Upper lobe of left lung (tissue), 6 donors: ENCODE measurements at regions not wholly inside any gene's neighbourhood (a gene's known extent, or its start where the extent isn't known, plus 50 kb on each side); places are given as distances from the start of the nearest gene placed in this dataset.
A peak's percentile ranks its signal among the peaks of the same experiment; 100 is the strongest.

ENCODE experiments used
- ATAC-seq, 2 donors: fragments of 200-7000 bp; cut with Tn5 transposase; one replicate each; pipeline ENCODE4 v1.9.1; 2022; ENCODE audit warnings: mild to moderate bottlenecking in 2 of 2, moderate library complexity in 2 of 2; ENCODE audit not compliant: low FRiP score in 2 of 2
- DNase-seq, 2 donors: peaks; one replicate each; pipeline ENCODE4 v3.0.0-alpha.2; 2019 to 2020
- H3K27ac ChIP-seq, 4 donors: fragments of 200-600 bp; sonication (generic); one replicate each; pipeline ENCODE4 v1.5.1; 2016 to 2019
- H3K27me3 ChIP-seq, 4 donors: fragments of 200-600 bp; sonication (generic); one replicate each; pipeline ENCODE4 v1.5.1; 2017 to 2019
- H3K36me3 ChIP-seq, 4 donors: fragments of 200-600 bp; sonication (generic); one replicate each; pipeline ENCODE4 v1.5.1; 2016 to 2019
- H3K4me1 ChIP-seq, 4 donors: fragments of 200-600 bp; sonication (generic); one replicate each; pipeline ENCODE4 v1.5.1; 2018 to 2019
- H3K4me3 ChIP-seq, 4 donors: fragments of 200-600 bp; sonication (generic); one replicate each; pipeline ENCODE4 v1.5.1; 2017 to 2019; ENCODE audit warnings: mild to moderate bottlenecking in 2 of 4, moderate library complexity in 1 of 4
- H3K9me3 ChIP-seq, 4 donors: fragments of 200-600 bp; sonication (generic); one replicate each; pipeline ENCODE4 v1.5.1; 2018 to 2019
- CTCF ChIP-seq, 6 experiments: fragments of 450-650 bp in 4 of 6; fragments of 200-600 bp in 2 of 6; sonication (generic) in 2 of 6; IDR thresholded peaks; one replicate each; pipeline ENCODE4 v1.5.1; 2016 to 2019; ENCODE audit warnings: antibody characterized with exemption in 6 of 6
- EP300 ChIP-seq, 4 donors: sonication (generic); formaldehyde crosslinking; IDR thresholded peaks; one replicate each; pipeline ENCODE4 v1.5.1; 2017; ENCODE audit warnings: antibody characterized with exemption in 4 of 4, control low read depth in 2 of 4
- POLR2A ChIP-seq, 4 donors: fragments of 450-650 bp; IDR thresholded peaks; one replicate each; pipeline ENCODE4 v1.5.1; 2016 to 2017; ENCODE audit warnings: antibody characterized with exemption in 4 of 4, mild to moderate bottlenecking in 2 of 4
- POLR2AphosphoS5 ChIP-seq, 2 donors: sonication (generic); formaldehyde crosslinking; IDR thresholded peaks; one replicate each; pipeline ENCODE4 v1.5.1; 2017; ENCODE audit warnings: antibody characterized with exemption in 2 of 2
- WGBS, 2 donors: methylation state at CpG; one replicate each; pipeline ENCODE4 v1.1.5; 2017 to 2018; 5-methylcytosine and 5-hydroxymethylcytosine counted together
- donor health status: DM: no; HTN: no; CAD: no; lungs with moderate emphysema.
- donor health status: DM: no; HTN: yes; CAD: no; lungs with severe emphysema.

- H3K9me3 ChIP-seq, result no peaks in the 10 kb centered on the region
- H3K4me1 ChIP-seq, result no peaks in the 10 kb centered on the region
- no peaks in the 10 kb centered on the region for H3K36me3 ChIP-seq
- 88 to 93% methylated on average over 2 of the region's 2 CpGs for WGBS, 2 donors
- no peak overlapping the region for H3K27ac ChIP-seq
- no peak overlapping the region for H3K4me3 ChIP-seq
- DNase-seq, result no peak
- TF ChIP-seq POLR2AphosphoS5 (IDR thresholded peaks at IDR 0.05) (no peak), CTCF (IDR thresholded peaks at IDR 0.05) (no peak), EP300 (IDR thresholded peaks at IDR 0.05) (no peak)
- H3K27me3 ChIP-seq, result no peaks in the 10 kb centered on the region
- no peak for ATAC-seq
Measured at GRCh38 chr2:160550048-160550447, 56.4 kb upstream of the RBMS1 start.

- no peak overlapping the region for H3K4me3 ChIP-seq
- 51 to 65% methylated on average over 4 of the region's 4 CpGs for whole genome bisulfite sequencing, 2 donors
- DNase-seq (no peak), ATAC-seq (peak in 1 of 2 donors; percentile 75)
- H3K27ac ChIP-seq, result no peak overlapping the region
- H3K9me3 ChIP-seq, result no peaks in the 10 kb centered on the region
- H3K36me3 ChIP-seq, result no peaks in the 10 kb centered on the region
- no peaks in the 10 kb centered on the region for H3K4me1 ChIP-seq
- no peaks in the 10 kb centered on the region for H3K27me3 ChIP-seq
- no peak for TF ChIP-seq EP300 (IDR thresholded peaks at IDR 0.05)
Measured at GRCh38 chr2:160551259-160551658, 57.7 kb upstream of the RBMS1 start.

GRCh38 chr2:160555420-160556071, 61.9 kb upstream of the RBMS1 start:
- H3K27me3 ChIP-seq, result no peaks in the 10 kb centered on the region
- no peaks in the 10 kb centered on the region for H3K36me3 ChIP-seq
- no peak overlapping the region for H3K4me3 ChIP-seq
- WGBS, 2 donors, result 94 to 96% methylated on average over 6 of the region's 6 CpGs
- DNase-seq (no peak), ATAC-seq (no peak)
- TF ChIP-seq EP300 (IDR thresholded peaks at IDR 0.05), result no peak
- TF ChIP-seq CTCF (IDR thresholded peaks at IDR 0.05), result no peak
- no peak for TF ChIP-seq POLR2AphosphoS5 (IDR thresholded peaks at IDR 0.05)
- no peak for TF ChIP-seq POLR2A (IDR thresholded peaks at IDR 0.05)
- H3K27ac ChIP-seq, result no peak overlapping the region
- H3K4me1 ChIP-seq, result no peaks in the 10 kb centered on the region
- H3K9me3 ChIP-seq, result no peaks in the 10 kb centered on the region

GRCh38 chr2:160557903-160558302, 64.3 kb upstream of the RBMS1 start:
- no peak for ATAC-seq

GRCh38 chr2:160558531-160558930, 64.9 kb upstream of the RBMS1 start:
- Histone ChIP-seq H3K27me3 (no peaks in the 10 kb centered on the region), H3K9me3 (no peaks in the 10 kb centered on the region), H3K4me1 (no peaks in the 10 kb centered on the region), H3K27ac (no peak overlapping the region), H3K4me3 (no peak overlapping the region), H3K36me3 (no peaks in the 10 kb centered on the region)
- DNase-seq (no peak), ATAC-seq (no peak)
- TF ChIP-seq EP300 (IDR thresholded peaks at IDR 0.05) (no peak), POLR2A (IDR thresholded peaks at IDR 0.05) (no peak), CTCF (IDR thresholded peaks at IDR 0.05) (no peak), POLR2AphosphoS5 (IDR thresholded peaks at IDR 0.05) (no peak)
- WGBS, 2 donors, result 82 to 87% methylated on average over 5 of the region's 5 CpGs

More at GRCh38 chr2:160557903-160558302, 64.3 kb upstream of the RBMS1 start:
- Histone ChIP-seq H3K36me3 (no peaks in the 10 kb centered on the region), H3K27ac (no peak overlapping the region), H3K27me3 (no peaks in the 10 kb centered on the region), H3K4me1 (no peaks in the 10 kb centered on the region), H3K9me3 (no peaks in the 10 kb centered on the region), H3K4me3 (no peak overlapping the region)
- WGBS, 2 donors, result 61 to 90% methylated on average over 3 of the region's 3 CpGs
- TF ChIP-seq EP300 (IDR thresholded peaks at IDR 0.05), result no peak
- no peak for TF ChIP-seq POLR2AphosphoS5 (IDR thresholded peaks at IDR 0.05)
- no peak for TF ChIP-seq CTCF (IDR thresholded peaks at IDR 0.05)
- no peak for TF ChIP-seq POLR2A (IDR thresholded peaks at IDR 0.05)
- no peak for DNase-seq
